NCI-H2029 treated with DMSO at 0.1 percent for 48 hours (cell line): ENCODE measurements at regions not wholly inside any gene's neighbourhood (a gene's known extent, or its start where the extent isn't known, plus 50 kb on each side); places are given as distances from the start of the nearest gene placed in this dataset.

Experiments used
- DNase-seq: peaks from one replicate; lab custom pipeline; 2025; lab: John Stamatoyannopoulos, UW

DNA sequence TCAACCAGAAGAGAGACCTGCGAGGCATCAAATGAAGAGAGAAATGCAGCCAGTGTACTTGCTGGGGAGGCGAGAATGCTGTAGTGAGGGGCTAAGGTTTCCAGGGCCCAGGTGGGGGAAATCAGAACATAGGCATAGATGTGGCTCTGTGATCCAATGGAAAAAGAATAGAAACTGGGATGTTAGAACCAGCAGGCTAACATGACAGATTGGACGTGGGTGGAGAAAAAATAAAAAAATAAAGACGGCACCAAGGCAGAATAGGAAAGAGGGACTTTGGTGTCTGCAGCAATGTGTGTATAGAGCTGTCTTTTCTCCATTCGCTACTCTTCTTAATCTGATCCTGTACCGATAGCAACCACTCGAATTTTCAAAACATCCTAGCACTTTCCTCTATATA is 381.0 kb upstream of the NBEA start:
- DNase-seq = no peak

DNA sequence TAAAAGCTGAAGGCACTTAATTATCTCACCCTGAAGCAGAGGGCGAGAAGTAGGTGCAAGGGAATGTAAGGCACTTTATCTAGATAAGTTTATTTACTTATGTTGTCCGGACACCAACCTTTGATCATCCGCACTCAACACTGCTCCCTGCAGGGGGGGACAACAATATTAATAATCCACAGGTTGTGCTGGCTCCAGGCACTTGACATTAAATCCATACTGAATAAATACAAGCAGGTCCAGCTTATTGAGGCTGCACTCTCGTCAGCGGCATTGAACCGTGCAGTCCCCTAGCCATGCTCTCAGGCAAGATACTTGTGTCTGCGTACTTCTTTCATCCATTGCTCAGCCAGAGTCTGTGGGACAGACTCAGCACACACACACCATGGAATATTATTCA is 374.5 kb upstream of the NBEA start:
- no peak for DNase-seq

DNA sequence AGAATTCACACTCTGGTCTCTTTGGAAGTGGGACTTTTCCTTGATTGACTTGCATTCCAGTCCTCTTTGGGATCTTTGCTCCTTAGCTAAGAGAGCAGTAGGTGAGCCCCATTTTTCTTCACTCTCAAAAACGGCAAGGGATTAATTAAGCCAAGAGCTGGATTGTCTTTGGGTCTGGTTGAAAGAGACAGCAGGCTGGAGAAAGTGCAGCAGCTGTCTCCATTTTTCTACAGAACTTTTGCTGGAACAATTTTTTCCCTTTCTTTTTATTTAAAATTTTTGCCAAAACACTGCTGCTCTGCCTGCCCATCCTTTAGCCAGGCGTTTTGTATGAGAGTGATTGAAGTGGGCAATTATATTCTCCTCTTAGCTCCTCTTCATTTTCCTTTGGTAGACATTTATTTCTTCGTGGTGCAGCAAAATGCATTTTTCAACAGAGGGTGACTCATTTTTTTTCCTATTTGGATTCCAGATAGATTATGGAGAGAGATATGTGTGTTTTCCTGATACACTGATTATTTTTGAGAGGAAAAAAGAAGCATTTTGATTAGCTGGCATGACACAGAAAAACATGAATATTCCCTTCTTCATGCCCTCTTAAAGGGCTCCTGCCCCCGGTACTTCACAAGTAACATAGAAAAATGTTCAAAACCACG is 371.2 kb upstream of the NBEA start:
- no peak for DNase-seq

DNA sequence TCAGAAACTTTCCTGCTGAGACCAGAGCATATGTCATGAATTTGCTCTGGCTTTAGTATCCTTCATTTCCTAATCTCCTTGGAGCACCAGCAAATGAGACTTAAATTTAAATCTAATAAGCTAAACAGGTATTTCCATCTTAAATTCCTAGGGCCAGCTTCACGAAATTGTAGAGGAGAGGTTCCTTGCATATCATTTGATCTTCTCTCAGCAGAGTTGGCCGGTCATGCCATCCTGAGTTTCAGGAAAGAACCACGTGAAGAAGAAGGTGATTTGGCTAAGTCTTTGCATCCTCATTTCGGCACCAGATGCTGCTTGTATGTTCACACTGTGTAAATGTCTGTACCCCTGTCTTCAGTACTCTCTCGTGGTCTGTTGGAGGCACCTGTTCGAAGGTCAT is 370.4 kb upstream of the NBEA start:
- DNase-seq = no peak

DNA sequence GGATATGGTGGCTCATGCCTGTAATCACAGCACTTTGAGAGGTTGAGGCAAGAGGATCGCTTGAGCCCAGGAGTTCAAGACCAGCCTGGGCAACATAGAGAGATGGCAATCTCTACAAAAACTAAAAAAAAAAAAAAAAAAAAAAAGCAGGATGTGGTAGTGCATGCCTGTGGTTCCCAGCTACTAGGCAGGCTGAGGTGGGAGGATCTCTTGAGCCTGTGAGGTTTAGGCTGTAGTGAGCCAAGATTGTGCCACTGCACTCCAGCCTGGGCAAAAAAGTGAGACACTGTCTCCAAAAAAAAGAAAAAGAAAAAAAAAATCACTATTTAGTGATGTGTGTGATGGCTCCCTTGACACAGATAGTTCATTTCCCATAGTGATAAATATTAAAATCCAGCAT is 365.0 kb upstream of the NBEA start:
- DNase-seq = no peak

DNA sequence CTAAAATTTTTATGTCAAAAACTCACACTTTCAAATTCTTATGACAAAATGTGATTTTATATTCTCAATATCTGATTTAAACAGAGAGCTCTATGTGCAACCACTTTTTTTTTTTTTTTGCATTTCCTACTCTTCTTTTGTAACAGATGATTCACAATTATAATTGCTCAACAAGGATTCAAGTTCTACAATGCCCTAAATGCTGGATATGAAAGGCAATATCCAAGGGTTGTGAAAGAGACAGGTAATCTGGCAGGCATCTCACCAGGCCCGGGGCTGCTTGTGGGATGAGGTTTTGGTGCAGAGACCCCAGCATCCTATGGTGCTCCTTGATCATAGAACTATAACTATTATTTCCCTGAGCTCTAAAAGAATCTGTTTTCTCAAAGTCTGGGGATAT is 363.6 kb upstream of the NBEA start:
- no peak for DNase-seq

DNA sequence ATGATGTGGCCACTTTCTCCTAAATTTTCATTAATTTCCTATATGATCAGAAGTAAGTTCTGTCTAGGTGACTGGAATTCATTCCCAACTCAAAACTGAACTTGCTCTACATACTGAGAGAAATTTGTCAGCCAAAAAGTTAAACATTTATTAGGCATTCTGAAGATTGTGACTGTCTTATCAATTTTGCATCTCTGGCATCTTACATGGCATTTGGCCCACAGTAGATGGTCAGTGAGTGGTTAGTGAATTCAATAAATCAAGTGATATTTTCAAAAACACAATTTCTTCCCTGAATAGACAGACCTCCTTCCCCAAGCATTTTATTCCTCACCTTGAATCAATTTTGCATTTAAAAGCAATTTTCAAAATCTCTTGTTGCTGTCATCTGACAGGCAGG is 363.2 kb upstream of the NBEA start:
- DNase-seq = no peak

DNA sequence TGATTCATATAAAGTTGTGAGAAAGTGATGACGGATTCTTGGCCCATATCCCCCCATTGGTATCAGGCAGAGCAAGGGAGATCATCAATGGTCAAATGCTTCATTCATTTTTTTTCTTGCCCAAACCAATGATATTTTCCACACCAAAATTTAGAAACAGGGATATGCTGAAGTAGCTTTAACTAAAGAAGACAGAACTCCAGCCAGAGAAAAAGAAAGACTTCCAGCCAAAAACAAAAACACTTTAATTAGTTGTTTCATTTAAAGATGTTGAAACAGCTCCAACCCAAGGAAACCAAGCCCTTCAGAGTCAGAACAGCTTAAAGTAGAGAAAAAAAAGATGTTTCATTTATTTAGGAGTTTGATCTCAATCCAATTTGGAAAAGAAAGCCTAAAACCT is 358.9 kb upstream of the NBEA start:
- DNase-seq = no peak

DNA sequence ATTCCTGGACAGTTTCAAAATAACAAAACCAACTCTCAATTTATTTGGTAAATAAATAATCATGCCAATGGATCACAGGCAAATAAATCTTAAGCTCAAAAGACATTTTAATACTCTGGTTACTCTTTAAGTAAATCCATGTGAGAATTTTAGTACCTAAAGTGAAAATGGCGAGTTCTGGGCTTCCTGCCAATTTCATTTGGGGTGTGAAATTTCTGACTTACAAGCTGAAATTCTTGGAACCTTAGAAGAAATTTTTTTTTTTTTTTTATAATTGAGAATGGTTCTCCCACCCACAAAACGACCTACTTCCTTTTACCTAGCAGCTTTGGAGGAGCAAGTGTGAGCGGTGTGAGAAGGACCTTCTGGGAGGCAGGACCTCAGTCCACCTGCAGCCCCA is 354.5 kb upstream of the NBEA start:
- no peak for DNase-seq

DNA sequence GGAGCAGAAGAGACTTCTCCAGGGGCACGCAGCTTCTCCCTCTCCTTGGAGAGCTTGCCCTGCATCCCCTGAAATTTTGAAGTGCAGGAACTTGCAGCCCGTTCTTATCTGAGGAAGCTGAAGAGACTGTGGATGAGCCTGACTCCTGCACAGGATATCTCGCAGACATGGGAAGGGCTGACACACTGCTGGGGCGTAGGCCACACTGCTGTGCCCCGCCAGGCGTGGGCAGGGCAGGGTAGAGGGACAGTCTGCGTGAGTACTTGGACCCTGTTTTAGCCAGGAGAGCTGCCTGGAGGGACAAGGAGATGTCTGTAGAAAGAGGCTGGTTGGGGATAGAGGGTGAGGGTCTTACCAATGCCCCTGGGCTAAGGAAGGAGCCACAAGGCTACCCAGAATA is 353.7 kb upstream of the NBEA start:
- no peak for DNase-seq

DNA sequence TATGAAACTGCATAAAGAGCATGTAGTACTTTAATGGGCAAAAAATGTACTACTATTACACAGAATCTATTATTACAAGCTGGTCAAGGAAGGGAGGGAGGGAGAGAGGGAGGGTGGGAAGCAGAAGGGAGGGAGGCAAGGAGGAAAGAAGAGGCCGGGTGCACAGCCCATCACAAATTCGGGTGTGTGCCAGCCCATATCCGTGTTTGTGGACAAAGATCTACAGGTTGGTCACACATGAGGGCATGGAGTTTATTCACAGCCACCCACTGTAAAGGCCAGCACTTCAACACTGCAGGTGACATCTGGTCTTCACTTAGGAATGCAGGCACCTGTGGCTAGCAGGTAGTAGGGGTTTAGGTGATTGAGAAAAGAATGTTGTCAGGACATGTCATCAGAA is 352.5 kb upstream of the NBEA start:
- DNase-seq = no peak

DNA sequence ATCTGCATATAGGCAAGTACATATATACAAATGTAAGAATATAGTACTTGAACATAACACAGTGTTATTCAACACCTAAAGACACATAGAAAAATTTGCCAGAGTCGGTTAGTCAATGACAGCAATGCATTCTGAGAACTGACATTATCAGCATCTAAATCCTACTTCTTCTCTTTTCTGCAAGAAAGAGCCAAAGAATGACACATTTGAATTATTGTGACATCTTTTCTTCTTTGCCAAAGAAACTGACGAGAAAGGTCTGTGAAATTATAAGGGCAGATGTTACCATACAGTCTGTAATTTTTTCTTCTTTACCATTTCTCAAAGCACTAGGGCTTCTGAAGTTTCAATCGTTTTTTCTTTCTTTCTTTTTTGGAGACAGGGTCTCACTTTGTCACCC is 350.9 kb upstream of the NBEA start:
- DNase-seq = no peak

DNA sequence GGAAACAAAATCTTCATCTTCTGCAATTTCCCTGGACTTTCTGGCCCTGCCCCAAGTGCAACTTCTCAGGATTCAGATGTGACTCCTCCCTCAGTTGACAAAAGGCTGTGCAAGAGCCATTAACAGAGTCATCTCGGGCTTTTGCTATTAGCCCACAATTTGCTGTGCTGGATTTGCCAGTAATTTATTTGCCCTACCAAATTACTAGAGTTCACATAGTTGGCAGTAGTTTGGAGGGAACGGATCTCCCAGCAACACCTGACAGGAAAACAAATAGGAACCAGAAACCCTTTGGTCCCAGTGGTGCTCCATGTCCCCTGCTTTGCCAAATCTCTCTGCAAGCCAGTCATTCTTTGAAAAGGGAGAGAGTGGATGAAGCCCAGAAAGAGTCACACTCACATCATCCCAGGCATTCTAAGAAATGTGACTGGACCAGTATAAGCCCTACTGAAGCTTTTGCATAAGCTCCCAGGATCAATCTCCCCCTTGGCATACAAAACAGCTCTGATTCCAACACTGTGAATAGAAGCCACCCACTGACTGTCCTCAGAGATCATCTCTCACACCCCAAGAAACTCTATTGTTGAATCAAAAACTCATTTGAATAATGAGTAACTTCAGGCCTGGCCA is 350.1 kb upstream of the NBEA start:
- DNase-seq = peak; percentile 39

DNA sequence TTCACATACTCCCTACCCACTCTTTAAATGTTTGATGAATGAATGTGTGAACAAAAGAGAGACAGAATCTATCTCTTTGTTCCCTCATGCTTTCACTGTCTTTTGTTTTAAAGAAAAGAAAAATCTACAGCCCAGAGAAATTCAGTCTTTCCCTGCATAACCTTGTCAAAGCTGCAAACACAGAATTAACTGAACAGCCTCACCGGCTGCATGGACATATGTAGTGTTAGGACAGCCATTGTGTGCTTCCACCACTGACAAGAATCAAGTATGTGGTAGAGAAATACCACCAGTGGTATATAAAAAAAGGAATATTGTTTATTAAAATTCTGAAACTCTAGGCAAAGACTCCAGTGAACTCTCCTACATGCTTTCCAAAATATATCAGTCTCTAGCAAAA is 348.4 kb upstream of the NBEA start:
- DNase-seq = no peak

DNA sequence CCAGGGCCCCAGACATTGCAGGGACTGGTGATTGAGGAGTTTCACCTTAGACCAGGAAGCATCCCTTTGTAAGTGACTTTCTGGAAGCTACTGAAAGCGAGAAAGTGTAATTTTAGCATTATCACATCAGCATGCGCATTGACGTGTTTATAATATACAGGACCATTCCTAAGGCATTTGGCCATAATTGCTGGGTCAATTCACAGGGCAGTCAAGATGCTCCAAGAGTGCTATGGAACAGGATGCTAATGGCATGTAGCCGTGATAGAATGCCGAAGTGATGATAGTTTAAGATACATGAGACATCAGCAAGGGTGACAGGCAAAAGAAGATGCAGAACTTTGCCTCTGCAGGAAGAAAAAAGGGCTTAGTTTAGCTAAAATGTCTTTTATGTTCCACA is 347.6 kb upstream of the NBEA start:
- DNase-seq = no peak

DNA sequence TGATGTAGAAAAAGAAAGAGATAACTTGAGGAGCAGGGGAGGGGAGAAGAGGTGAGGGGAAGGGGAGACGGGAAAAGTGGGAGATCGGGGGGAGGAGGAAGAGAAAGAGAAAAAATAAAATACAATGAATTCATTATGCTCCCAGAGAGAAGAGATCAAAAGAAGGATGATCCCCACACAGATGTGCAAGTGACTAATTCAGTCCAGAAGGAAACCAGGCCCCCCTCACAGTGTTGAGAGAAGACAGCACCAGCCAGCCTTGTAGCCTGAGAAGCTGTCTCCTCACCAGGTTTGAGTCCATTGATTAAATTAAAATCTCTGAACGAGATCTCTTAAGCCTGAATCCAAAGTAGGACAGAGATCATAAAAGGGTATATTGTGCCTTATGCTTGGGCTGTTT is 333.7 kb upstream of the NBEA start:
- DNase-seq = no peak

DNA sequence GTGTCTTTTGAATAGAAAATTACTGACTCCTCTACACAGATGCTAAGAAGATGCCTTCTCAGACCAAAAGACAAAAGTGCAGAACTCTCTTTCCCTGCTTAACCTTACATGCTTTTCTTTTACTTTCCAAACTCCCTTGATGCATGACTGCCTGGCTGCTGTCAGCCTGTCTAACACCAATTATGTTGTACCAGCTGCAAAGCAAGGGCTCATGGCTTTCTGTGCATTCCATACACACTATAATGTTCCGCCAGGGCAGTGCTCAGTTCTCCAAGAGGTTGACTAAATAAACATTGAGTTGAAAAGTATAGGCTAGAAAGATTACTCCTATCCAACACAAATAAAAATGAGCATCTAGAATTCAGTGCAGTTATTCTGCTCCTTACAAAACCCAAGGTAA is 330.4 kb upstream of the NBEA start:
- no peak for DNase-seq

DNA sequence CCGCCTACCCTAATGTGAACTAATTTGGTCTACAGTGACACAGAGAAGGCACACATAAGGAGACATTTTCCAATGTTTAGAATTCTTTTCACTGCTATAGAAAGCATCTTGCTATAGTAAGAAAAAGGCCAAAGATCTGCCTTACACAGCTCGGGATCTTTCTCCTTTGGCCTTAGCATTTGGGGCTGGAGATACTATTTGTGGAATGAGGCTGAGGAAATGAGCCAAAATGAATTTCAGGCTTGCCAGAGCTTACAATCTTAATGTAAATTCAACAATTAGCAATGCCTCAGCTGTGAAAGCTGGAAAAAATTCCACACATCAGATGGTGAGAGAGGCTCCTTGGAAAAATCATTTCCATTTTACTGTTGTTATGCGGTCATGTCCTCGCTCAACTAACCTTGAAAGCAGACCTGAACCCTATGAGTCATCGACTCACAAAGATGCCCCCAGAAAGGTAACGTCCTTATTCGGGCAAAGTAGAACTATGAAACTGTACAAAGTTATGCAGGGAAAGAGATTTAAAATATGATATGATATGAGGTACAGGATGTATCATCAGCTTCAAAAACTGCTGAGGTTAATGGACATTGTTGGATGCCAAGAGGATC is 324.5 kb upstream of the NBEA start:
- DNase-seq = no peak

DNA sequence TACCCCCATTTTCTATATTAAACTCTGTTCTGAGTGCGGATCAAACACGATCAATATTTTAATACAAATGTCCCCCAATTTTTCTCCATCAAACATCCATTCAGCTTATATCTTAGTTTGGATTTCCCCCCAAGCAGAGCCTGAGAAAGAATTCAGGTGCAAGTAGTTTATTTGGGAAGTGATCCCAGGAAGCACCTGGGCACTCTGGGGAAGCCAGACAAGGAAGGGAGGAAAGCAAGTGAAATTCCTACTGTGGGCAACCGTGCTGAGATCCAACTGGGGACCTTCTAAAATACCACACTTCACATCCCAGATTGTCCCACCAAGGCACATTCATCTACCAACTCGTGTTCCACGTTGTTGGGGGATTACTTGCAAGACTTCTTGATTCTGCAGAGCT is 323.4 kb upstream of the NBEA start:
- no peak for DNase-seq

DNA sequence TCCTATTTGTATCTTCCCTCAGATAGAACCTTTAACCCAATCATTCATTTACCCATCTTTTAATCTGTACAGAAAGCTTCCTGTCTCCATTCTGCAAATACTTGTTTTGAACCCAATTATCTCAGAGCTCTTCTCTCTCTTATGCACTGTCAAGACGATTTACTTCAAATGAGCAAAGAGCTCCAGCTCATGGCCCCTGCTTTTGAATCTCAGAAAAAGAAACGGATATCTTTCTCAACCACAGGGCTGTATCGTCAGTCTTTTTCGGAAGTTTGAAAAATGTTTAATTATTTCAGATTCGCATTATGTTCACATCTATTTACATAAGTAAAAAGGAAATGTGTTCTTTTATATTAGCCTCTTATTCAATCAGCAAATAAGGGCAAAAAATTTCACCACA is 322.7 kb upstream of the NBEA start:
- no peak for DNase-seq

DNA sequence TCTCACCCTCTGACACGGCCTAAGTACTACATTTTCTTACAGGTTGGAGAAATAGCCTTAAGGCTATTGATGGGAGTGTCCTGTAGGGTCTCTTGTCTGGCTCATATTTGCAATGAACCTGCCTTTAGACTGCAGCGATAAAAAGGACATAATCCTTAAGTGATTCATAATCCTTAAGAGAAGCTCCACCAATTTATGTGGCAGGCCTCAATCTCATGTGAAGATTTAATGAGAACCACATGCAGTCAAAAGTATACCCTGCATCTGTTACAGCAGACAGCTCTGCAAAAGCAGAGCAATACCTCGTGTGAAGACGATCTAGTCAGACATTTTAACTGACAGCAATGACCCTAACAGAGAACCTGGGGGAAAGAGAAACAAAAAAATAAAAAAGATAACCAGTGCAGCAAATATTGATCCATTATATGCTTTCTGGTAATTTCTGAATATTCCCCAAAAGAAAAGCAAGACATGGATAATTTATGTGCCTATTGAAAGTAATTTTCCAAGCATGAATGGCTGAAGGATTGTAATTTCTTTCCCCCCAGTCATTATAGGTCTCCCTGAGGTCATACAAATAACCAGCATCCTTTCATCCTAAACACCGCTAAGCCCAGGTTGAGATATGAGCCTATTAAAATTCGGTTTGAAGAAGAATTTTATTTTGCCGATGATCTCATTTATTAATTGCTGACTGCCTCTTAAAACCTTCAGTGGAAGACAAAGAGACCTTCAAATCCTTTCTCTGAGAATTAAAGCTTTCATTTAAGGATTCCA is 321.8 kb upstream of the NBEA start:
- no peak for DNase-seq

DNA sequence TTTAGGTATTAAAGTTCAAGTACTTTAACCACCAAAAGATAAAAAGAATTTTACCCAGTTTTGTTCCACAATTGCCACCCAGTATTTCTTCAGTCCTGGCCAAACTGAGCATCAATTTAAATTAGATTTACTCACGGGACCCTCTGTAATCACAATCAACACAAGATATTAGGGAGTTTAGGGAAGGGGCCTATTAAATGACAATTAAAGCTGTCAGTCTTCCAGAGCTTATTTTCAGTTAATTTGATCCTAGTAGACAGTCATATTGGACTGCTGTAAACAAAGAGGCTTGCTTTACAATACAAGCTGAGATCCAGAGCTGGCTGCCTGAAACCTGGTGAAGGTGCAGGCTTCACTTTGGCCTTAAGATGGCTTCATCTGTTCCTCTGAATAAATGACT is 321.2 kb upstream of the NBEA start:
- DNase-seq = no peak

DNA sequence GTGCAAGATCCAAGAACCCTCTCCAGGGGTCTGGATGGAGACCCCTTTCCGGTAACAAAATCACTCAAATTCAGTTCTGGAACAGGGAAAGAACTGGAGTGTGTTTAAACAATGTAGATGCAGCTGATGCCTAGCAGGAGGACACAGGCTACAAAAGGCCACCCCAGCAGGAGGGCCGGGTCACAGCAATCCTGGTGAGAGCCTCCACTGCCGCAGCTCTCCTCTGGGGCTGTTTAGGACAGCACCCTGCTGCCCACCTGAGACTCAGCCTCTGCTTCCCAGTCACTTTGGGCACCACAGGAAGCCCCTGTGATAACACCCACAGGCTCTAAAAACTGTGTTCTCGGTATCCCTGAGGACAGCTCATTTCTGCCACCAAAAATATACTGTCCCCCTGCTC is 318.7 kb upstream of the NBEA start:
- DNase-seq = no peak
